Loucy (cell line): ENCODE measurements at regions not wholly inside any gene's neighbourhood (a gene's known extent, or its start where the extent isn't known, plus 50 kb on each side); places are given as distances from the start of the nearest gene placed in this dataset.
"Not testable (repeated sequence)": the region's sequence is repeated elsewhere in the genome, so short reads cannot be mapped to it uniquely, and the experiment has no call there.

Source experiments
- H2AFZ ChIP-seq: fragments of 200-600 bp; sonication (generic); 2 replicates; pipeline ENCODE4 v1.6.0; 2016; ENCODE audit warnings: antibody characterized with exemption, mild to moderate bottlenecking, low read length, moderate library complexity
- H3F3A ChIP-seq: fragments of 200-600 bp; 2 replicates; pipeline ENCODE4 v1.6.0; 2016; ENCODE audit warnings: antibody characterized with exemption, low read depth, mild to moderate bottlenecking
- H3K27me3 ChIP-seq: fragments of 200-600 bp; sonication (generic); 2 replicates; pipeline ENCODE4 v1.6.1; 2014; ENCODE audit warnings: low read length, mild to moderate bottlenecking; ENCODE audit not compliant: insufficient read depth, poor library complexity, severe bottlenecking
- H3K36me3 ChIP-seq: fragments of 200-600 bp; sonication (generic); 2 replicates; pipeline ENCODE4 v1.6.1; 2016; ENCODE audit warnings: low read length; ENCODE audit not compliant: insufficient read depth
- H3K4me1 ChIP-seq: fragments of 200-600 bp; sonication (generic); 2 replicates; pipeline ENCODE4 v1.5.1; 2014; ENCODE audit warnings: low read length, mild to moderate bottlenecking; ENCODE audit not compliant: insufficient read depth, poor library complexity, severe bottlenecking
- H3K4me2 ChIP-seq: fragments of 200-600 bp; sonication (generic); 2 replicates; pipeline ENCODE4 v1.6.0; 2014; ENCODE audit warnings: antibody characterized with exemption, low read length, low read depth, mild to moderate bottlenecking; ENCODE audit not compliant: poor library complexity, severe bottlenecking
- H3K4me3 ChIP-seq: fragments of 200-600 bp; sonication (generic); 2 replicates; pipeline ENCODE4 v1.5.1; 2014; ENCODE audit warnings: low read length, mild to moderate bottlenecking, mixed read lengths; ENCODE audit not compliant: poor library complexity, severe bottlenecking
- H3K79me2 ChIP-seq: fragments of 200-600 bp; sonication (generic); 2 replicates; pipeline ENCODE4 v1.6.1; 2014; ENCODE audit warnings: low read length; ENCODE audit not compliant: insufficient read depth
- H3K9ac ChIP-seq: fragments of 200-600 bp; sonication (generic); 2 replicates; pipeline ENCODE4 v1.6.0; 2014; ENCODE audit warnings: mild to moderate bottlenecking, low read depth, low read length, moderate library complexity; ENCODE audit not compliant: poor library complexity, severe bottlenecking
- H3K9me2 ChIP-seq: fragments of 200-600 bp; sonication (generic); replicated peaks from 2 replicates; pipeline ENCODE4 v1.6.1; 2016; ENCODE audit warnings: low read depth, low read length, mixed read lengths
- H3K9me3 ChIP-seq: fragments of 200-600 bp; sonication (generic); 2 replicates; pipeline ENCODE4 v1.6.1; 2014; ENCODE audit warnings: mild to moderate bottlenecking, antibody characterized with exemption, low read length, low read depth; ENCODE audit not compliant: insufficient read depth
- H4K20me1 ChIP-seq: fragments of 200-600 bp; sonication (generic); 2 replicates; pipeline ENCODE4 v1.6.0; 2014; ENCODE audit warnings: antibody characterized with exemption, low read length, mild to moderate bottlenecking; ENCODE audit not compliant: insufficient read depth, poor library complexity, severe bottlenecking
- CTCF ChIP-seq: fragments of 200-600 bp; sonication (generic); conservative IDR thresholded peaks from 2 replicates; pipeline ENCODE4 v1.5.1; 2014; ENCODE audit warnings: mild to moderate bottlenecking, antibody characterized with exemption, low read length
- EZH2phosphoT487 ChIP-seq: fragments of 200-600 bp; IDR thresholded peaks from 2 replicates; pipeline ENCODE4 v1.6.1; 2018; ENCODE audit warnings: antibody characterized with exemption, mild to moderate bottlenecking, moderate library complexity, borderline replicate concordance

GRCh38 chr6:18039481-18039880 is 52.0 kb upstream of the KIF13A start:
- Histone ChIP-seq H3K27me3 (no peaks in the 10 kb centered on the region), H4K20me1 (no peaks in the 10 kb centered on the region), H3F3A (no peaks in the 10 kb centered on the region), H3K4me3 (no peak overlapping the region), H3K9me3 (no peaks in the 10 kb centered on the region), H2AFZ (no peak overlapping the region), H3K79me2 (no peaks in the 10 kb centered on the region), H3K9me2 (no peaks in the 10 kb centered on the region), H3K4me1 (no peaks in the 10 kb centered on the region), H3K4me2 (no peak overlapping the region), H3K9ac (no peak overlapping the region), H3K36me3 (no peaks in the 10 kb centered on the region)
- TF ChIP-seq CTCF = no peak
- no peak for TF ChIP-seq EZH2phosphoT487

- not testable (repeated sequence) for H3F3A ChIP-seq, H3K36me3 ChIP-seq, H3K4me3 ChIP-seq, H4K20me1 ChIP-seq, H3K4me1 ChIP-seq, H3K4me2 ChIP-seq, H3K9ac ChIP-seq, H3K9me2 ChIP-seq, H3K27me3 ChIP-seq, H3K79me2 ChIP-seq, H2AFZ ChIP-seq, H3K9me3 ChIP-seq
These were observed 50.8 kb upstream of the KIF13A start for GRCh38 chr6:18038235-18038634.
